AG08396 (cell line): ENCODE measurements at regions not wholly inside any gene's neighbourhood (a gene's known extent, or its start where the extent isn't known, plus 50 kb on each side); places are given as distances from the start of the nearest gene placed in this dataset.

Experiments used
- DNase-seq: peaks from one replicate; pipeline ENCODE4 v3.0.0; 2012; ENCODE audit warnings: low spot score, mixed read lengths

- no peak for DNase-seq
Measured at GRCh38 chr4:115938764-115939443, 825.5 kb upstream of the NDST4 start.

GRCh38 chr4:115929373-115929772 is 816.0 kb upstream of the NDST4 start:
- no peak for DNase-seq

- no peak for DNase-seq
Measured at GRCh38 chr4:115927382-115927781, 814.0 kb upstream of the NDST4 start.

- DNase-seq: no peak
Measured at GRCh38 chr4:115923152-115923551, 809.7 kb upstream of the NDST4 start.

GRCh38 chr4:115920637-115921036 is 807.2 kb upstream of the NDST4 start:
- DNase-seq: no peak

GRCh38 chr4:115918149-115918548 is 804.7 kb upstream of the NDST4 start:
- no peak for DNase-seq

GRCh38 chr4:115906428-115906827 is 793.0 kb upstream of the NDST4 start:
- no peak for DNase-seq

GRCh38 chr4:115883847-115884246 is 770.4 kb upstream of the NDST4 start:
- no peak for DNase-seq

- no peak for DNase-seq
Measured at GRCh38 chr4:115883231-115883630, 769.8 kb upstream of the NDST4 start.

GRCh38 chr4:115873048-115873447 is 759.6 kb upstream of the NDST4 start:
- no peak for DNase-seq

- DNase-seq: no peak
Measured at GRCh38 chr4:115871596-115871995, 758.2 kb upstream of the NDST4 start.

GRCh38 chr4:115866364-115866896 is 753.0 kb upstream of the NDST4 start:
- no peak for DNase-seq

GRCh38 chr4:115865736-115866135 is 752.3 kb upstream of the NDST4 start:
- DNase-seq: no peak

- DNase-seq: no peak
Measured at GRCh38 chr4:115852767-115853091, 739.3 kb upstream of the NDST4 start.

GRCh38 chr4:115851918-115852766 is 738.7 kb upstream of the NDST4 start:
- DNase-seq: peak; percentile 3

- no peak for DNase-seq
Measured at GRCh38 chr4:115850799-115851509, 737.5 kb upstream of the NDST4 start.

GRCh38 chr4:115844180-115844579 is 730.8 kb upstream of the NDST4 start:
- no peak for DNase-seq

- DNase-seq: no peak
Measured at GRCh38 chr4:115841871-115842270, 728.5 kb upstream of the NDST4 start.

- no peak for DNase-seq
Measured at GRCh38 chr4:115834441-115834840, 721.0 kb upstream of the NDST4 start.

- DNase-seq: no peak
Measured at GRCh38 chr4:115824630-115825029, 711.2 kb upstream of the NDST4 start.

GRCh38 chr4:115803825-115804224 is 690.4 kb upstream of the NDST4 start:
- no peak for DNase-seq

GRCh38 chr4:115790812-115791211 is 677.4 kb upstream of the NDST4 start:
- no peak for DNase-seq
